ENCODE measurements at regions not wholly inside any gene's neighbourhood (a gene's known extent, or its start where the extent isn't known, plus 50 kb on each side); places are given as distances from the start of the nearest gene placed in this dataset.
"Not testable (repeated sequence)": the region's sequence is repeated elsewhere in the genome, so short reads cannot be mapped to it uniquely, and the experiment has no call there.

- Histone ChIP-seq H3K9me3 (ENCODE audit: control insufficient read depth in 2 of 2, low read length in 2 of 2) (no peaks in the 10 kb centered on the region), H3K27me3 (ENCODE audit: control insufficient read depth, insufficient read depth, low read length) (peaks cover 3% of the 10 kb centered on the region), H3K27ac (ENCODE audit: insufficient read depth, low read length, poor library complexity, severe bottlenecking) (no peak overlapping the region), H3K4me3 (ENCODE audit: low read depth, low read length) (no peak overlapping the region), H3K4me1 (ENCODE audit: control insufficient read depth, insufficient read depth, low read length, poor library complexity, severe bottlenecking) (no peaks in the 10 kb centered on the region), H3K36me3 (ENCODE audit: control insufficient read depth, insufficient read depth, low read length) (no peaks in the 10 kb centered on the region)
- H3K4me3 Mint-ChIP-seq, result no peak overlapping the region
- DNase-seq, result no peak
- H3K4me1 Mint-ChIP-seq, result peaks cover 0 to 2% (median 0%) of the 10 kb centered on the region in 4 donors
- H3K9me3 Mint-ChIP-seq, result no peaks in the 10 kb centered on the region
- H3K27ac Mint-ChIP-seq, result no peak overlapping the region
- ATAC-seq (ENCODE audit: low read depth in 2 of 2), result no peak
- H3K27me3 Mint-ChIP-seq, result no peaks in the 10 kb centered on the region
- H3K36me3 Mint-ChIP-seq, result no peaks in the 10 kb centered on the region
These were observed 59.3 kb upstream of the VASH1 start for GRCh38 chr14:76701981-76702380.

- Mint-ChIP-seq H3K27ac (peak overlapping the region in 1 of 3 donors; percentile 12), H3K4me1 (peaks cover 0 to 2% (median 0%) of the 10 kb centered on the region in 4 donors)
- no peak overlapping the region for H3K4me3 ChIP-seq (ENCODE audit: low read depth, low read length)
These were observed 56.1 kb upstream of the VASH1 start for GRCh38 chr14:76705214-76705613.

GRCh38 chr14:76706207-76706606 lies 55.1 kb upstream of the VASH1 start:
- H3K27me3 ChIP-seq (ENCODE audit: control insufficient read depth, insufficient read depth, low read length); H3K9me3 Mint-ChIP-seq; H3K4me1 Mint-ChIP-seq; ATAC-seq (ENCODE audit: low read depth in 2 of 2); H3K36me3 ChIP-seq (ENCODE audit: control insufficient read depth, insufficient read depth, low read length); H3K36me3 Mint-ChIP-seq; H3K4me3 Mint-ChIP-seq; DNase-seq; H3K4me1 ChIP-seq (ENCODE audit: control insufficient read depth, insufficient read depth, low read length, poor library complexity, severe bottlenecking); H3K27ac ChIP-seq (ENCODE audit: insufficient read depth, low read length, poor library complexity, severe bottlenecking); H3K4me3 ChIP-seq (ENCODE audit: low read depth, low read length); H3K9me3 ChIP-seq (ENCODE audit: control insufficient read depth in 2 of 2, low read length in 2 of 2): not testable (repeated sequence)
- Mint-ChIP-seq H3K27me3 (peaks cover 11% of the 10 kb centered on the region), H3K27ac (peak overlapping the region in 1 of 3 donors; percentile 26)

More at GRCh38 chr14:76705214-76705613, 56.1 kb upstream of the VASH1 start:
- Mint-ChIP-seq H3K4me3 (no peak overlapping the region), H3K36me3 (no peaks in the 10 kb centered on the region), H3K27me3 (peaks cover 6% of the 10 kb centered on the region), H3K9me3 (no peaks in the 10 kb centered on the region)
- Histone ChIP-seq H3K36me3 (ENCODE audit: control insufficient read depth, insufficient read depth, low read length) (no peaks in the 10 kb centered on the region), H3K4me1 (ENCODE audit: control insufficient read depth, insufficient read depth, low read length, poor library complexity, severe bottlenecking) (no peaks in the 10 kb centered on the region), H3K27ac (ENCODE audit: insufficient read depth, low read length, poor library complexity, severe bottlenecking) (no peak overlapping the region), H3K9me3 (ENCODE audit: control insufficient read depth in 2 of 2, low read length in 2 of 2) (no peaks in the 10 kb centered on the region), H3K27me3 (ENCODE audit: control insufficient read depth, insufficient read depth, low read length) (peaks cover 3% of the 10 kb centered on the region)
- ATAC-seq (ENCODE audit: low read depth in 2 of 2), result no peak
- no peak for DNase-seq

GRCh38 chr14:76706811-76707210 lies 54.5 kb upstream of the VASH1 start:
- Mint-ChIP-seq H3K4me3 (no peak overlapping the region), H3K4me1 (peaks cover 0 to 2% (median 0%) of the 10 kb centered on the region in 4 donors), H3K36me3 (no peaks in the 10 kb centered on the region), H3K27me3 (peaks cover 11% of the 10 kb centered on the region), H3K27ac (no peak overlapping the region), H3K9me3 (no peaks in the 10 kb centered on the region)
- H3K4me1 ChIP-seq (ENCODE audit: control insufficient read depth, insufficient read depth, low read length, poor library complexity, severe bottlenecking), result no peaks in the 10 kb centered on the region
- DNase-seq (no peak), ATAC-seq (ENCODE audit: low read depth in 2 of 2) (no peak)
- H3K9me3 ChIP-seq (ENCODE audit: control insufficient read depth in 2 of 2, low read length in 2 of 2), result no peaks in the 10 kb centered on the region
- H3K4me3 ChIP-seq (ENCODE audit: low read depth, low read length), result no peak overlapping the region
- no peak overlapping the region for H3K27ac ChIP-seq (ENCODE audit: insufficient read depth, low read length, poor library complexity, severe bottlenecking)
- no peaks in the 10 kb centered on the region for H3K36me3 ChIP-seq (ENCODE audit: control insufficient read depth, insufficient read depth, low read length)
- no peaks in the 10 kb centered on the region for H3K27me3 ChIP-seq (ENCODE audit: control insufficient read depth, insufficient read depth, low read length)

- Mint-ChIP-seq H3K36me3 (no peaks in the 10 kb centered on the region), H3K27ac (no peak overlapping the region), H3K9me3 (no peaks in the 10 kb centered on the region), H3K4me1 (peaks cover 0 to 2% (median 0%) of the 10 kb centered on the region in 4 donors), H3K27me3 (peaks cover 16% of the 10 kb centered on the region), H3K4me3 (no peak overlapping the region)
- H3K9me3 ChIP-seq (ENCODE audit: control insufficient read depth in 2 of 2, low read length in 2 of 2), result no peaks in the 10 kb centered on the region
- no peak overlapping the region for H3K4me3 ChIP-seq (ENCODE audit: low read depth, low read length)
- no peak for DNase-seq
- no peak for ATAC-seq (ENCODE audit: low read depth in 2 of 2)
- H3K27me3 ChIP-seq (ENCODE audit: control insufficient read depth, insufficient read depth, low read length), result no peaks in the 10 kb centered on the region
- H3K27ac ChIP-seq (ENCODE audit: insufficient read depth, low read length, poor library complexity, severe bottlenecking), result no peak overlapping the region
- H3K4me1 ChIP-seq (ENCODE audit: control insufficient read depth, insufficient read depth, low read length, poor library complexity, severe bottlenecking), result no peaks in the 10 kb centered on the region
- H3K36me3 ChIP-seq (ENCODE audit: control insufficient read depth, insufficient read depth, low read length), result no peaks in the 10 kb centered on the region
These were observed 53.2 kb upstream of the VASH1 start for GRCh38 chr14:76708028-76708427.

- Histone ChIP-seq H3K27me3 (ENCODE audit: control insufficient read depth, insufficient read depth, low read length) (no peaks in the 10 kb centered on the region), H3K9me3 (ENCODE audit: control insufficient read depth in 2 of 2, low read length in 2 of 2) (no peaks in the 10 kb centered on the region), H3K4me1 (ENCODE audit: control insufficient read depth, insufficient read depth, low read length, poor library complexity, severe bottlenecking) (no peaks in the 10 kb centered on the region), H3K4me3 (ENCODE audit: low read depth, low read length) (no peak overlapping the region), H3K27ac (ENCODE audit: insufficient read depth, low read length, poor library complexity, severe bottlenecking) (no peak overlapping the region), H3K36me3 (ENCODE audit: control insufficient read depth, insufficient read depth, low read length) (no peaks in the 10 kb centered on the region)
- Mint-ChIP-seq H3K9me3 (no peaks in the 10 kb centered on the region), H3K4me3 (no peak overlapping the region), H3K27ac (no peak overlapping the region), H3K36me3 (no peaks in the 10 kb centered on the region), H3K27me3 (peaks cover 19% of the 10 kb centered on the region), H3K4me1 (peaks cover 0 to 2% (median 0%) of the 10 kb centered on the region in 4 donors)
- DNase-seq (no peak), ATAC-seq (ENCODE audit: low read depth in 2 of 2) (no peak)
These were observed 52.5 kb upstream of the VASH1 start for GRCh38 chr14:76708771-76709170.

- no peak overlapping the region for H3K27ac ChIP-seq (ENCODE audit: insufficient read depth, low read length, poor library complexity, severe bottlenecking)
- Mint-ChIP-seq H3K4me1 (peaks cover 0 to under 1% (median 0%) of the 10 kb centered on the region in 4 donors), H3K9me3 (no peaks in the 10 kb centered on the region), H3K27me3 (peaks cover 21% of the 10 kb centered on the region), H3K4me3 (no peak overlapping the region), H3K27ac (no peak overlapping the region), H3K36me3 (no peaks in the 10 kb centered on the region)
- no peaks in the 10 kb centered on the region for H3K4me1 ChIP-seq (ENCODE audit: control insufficient read depth, insufficient read depth, low read length, poor library complexity, severe bottlenecking)
- no peaks in the 10 kb centered on the region for H3K36me3 ChIP-seq (ENCODE audit: control insufficient read depth, insufficient read depth, low read length)
- H3K4me3 ChIP-seq (ENCODE audit: low read depth, low read length), result no peak overlapping the region
- ATAC-seq (ENCODE audit: low read depth in 2 of 2) (no peak), DNase-seq (peak in 2 of 3 donors; percentile 25 to 42)
- no peaks in the 10 kb centered on the region for H3K9me3 ChIP-seq (ENCODE audit: control insufficient read depth in 2 of 2, low read length in 2 of 2)
- H3K27me3 ChIP-seq (ENCODE audit: control insufficient read depth, insufficient read depth, low read length), result no peaks in the 10 kb centered on the region
These were observed 50.9 kb upstream of the VASH1 start for GRCh38 chr14:76710056-76711010.

Data from CD4-positive, CD25-positive, alpha-beta regulatory T cell (primary cell).